Gastrocnemius medialis (tissue), 4 donors: ENCODE measurements at regions not wholly inside any gene's neighbourhood (a gene's known extent, or its start where the extent isn't known, plus 50 kb on each side); places are given as distances from the start of the nearest gene placed in this dataset.

ENCODE experiments used
- ATAC-seq, 2 donors: fragments of 150-250 bp; one replicate each; pipeline ENCODE4 v1.9.1; 2016
- DNase-seq, 2 donors: peaks; one replicate each; pipeline ENCODE4 v3.0.0-alpha.2; 2019
- H3K27ac ChIP-seq, 4 donors: fragments of 200-600 bp; sonication (generic); 1 replicate in 1 of 4; 2 replicates in 3 of 4; pipeline ENCODE4 v1.5.1; 2016 to 2018; ENCODE audit warnings: mild to moderate bottlenecking in 2 of 4, moderate library complexity in 1 of 4
- H3K27me3 ChIP-seq, 3 donors: fragments of 200-600 bp; sonication (generic) in 2 of 3; 1 replicate in 1 of 3; 2 replicates in 2 of 3; pipeline versions ENCODE4 v1.5.1 to v1.6.0; 2016 to 2019; ENCODE audit warnings: mild to moderate bottlenecking in 1 of 3, moderate library complexity in 1 of 3
- H3K36me3 ChIP-seq, 2 donors: fragments of 200-600 bp; sonication (generic) in 1 of 2; one replicate each; pipeline ENCODE4 v1.5.1; 2017 to 2018
- H3K4me1 ChIP-seq, 2 donors: fragments of 200-600 bp; sonication (generic) in 1 of 2; one replicate each; pipeline ENCODE4 v1.5.1; 2016 to 2017; ENCODE audit warnings: mild to moderate bottlenecking in 2 of 2
- H3K4me3 ChIP-seq, 4 donors: fragments of 200-600 bp; sonication (generic) in 3 of 4; 1 replicate in 1 of 4; 2 replicates in 3 of 4; pipeline ENCODE4 v1.5.1; 2016 to 2019; ENCODE audit warnings: mild to moderate bottlenecking in 2 of 4
- H3K9me3 ChIP-seq, 3 donors: fragments of 200-600 bp; sonication (generic) in 2 of 3; 1 replicate in 1 of 3; 2 replicates in 2 of 3; pipeline ENCODE4 v1.5.1; 2016 to 2019
- CTCF ChIP-seq, 5 experiments: fragments of 450-650 bp in 3 of 5; fragments of 200-600 bp in 2 of 5; sonication (generic) in 2 of 5; IDR thresholded peaks in 4 of 5; conservative IDR thresholded peaks in 1 of 5; 1 replicate in 4 of 5; 2 replicates in 1 of 5; pipeline ENCODE4 v1.5.1; 2016 to 2019; ENCODE audit warnings: antibody characterized with exemption in 5 of 5, mild to moderate bottlenecking in 3 of 5, moderate library complexity in 3 of 5
- POLR2A ChIP-seq, 2 donors: fragments of 450-650 bp; IDR thresholded peaks; one replicate each; pipeline ENCODE4 v1.6.1; 2017; ENCODE audit warnings: antibody characterized with exemption in 2 of 2, mild to moderate bottlenecking in 2 of 2, moderate library complexity in 2 of 2
- in situ Hi-C, 4 donors: fragments of 200-750 bp; cut with MboI; loops; one replicate each; pipeline versions ENCODE4 v1.15.0 to v1.8.0; 2017; ENCODE audit warnings: low sequenced_read_pairs in 4 of 4
- intact Hi-C: fragments of 100-400 bp; cut with DNase I; formaldehyde crosslinking; loops from one replicate; pipeline ENCODE4 v1.15.1; 2023; ENCODE audit warnings: low total_unique reads

- Histone ChIP-seq H3K4me1 (no peaks in the 10 kb centered on the region), H3K27ac (no peak overlapping the region), H3K27me3 (no peaks in the 10 kb centered on the region), H3K36me3 (no peaks in the 10 kb centered on the region), H3K4me3 (no peak overlapping the region), H3K9me3 (no peaks in the 10 kb centered on the region)
- ATAC-seq (no peak), DNase-seq (no peak)
- TF ChIP-seq POLR2A (IDR thresholded peaks at IDR 0.05) (no peak), CTCF (IDR thresholded peaks at IDR 0.05 in 4 of 5, conservative IDR thresholded peaks at IDR 0.05 in 1 of 5) (no peak)
- intact Hi-C loops, result no loop called here
- in situ Hi-C loops, result loop anchor here in 1 of 4 donors (25.0 kb wide), 1 partner anchor 517 kb away; no protein-coding TSS in a partner anchor
Observed at GRCh38 chrX:79079477-79079876, 65.0 kb upstream of the GPR174 start.

- Histone ChIP-seq H3K27ac (no peak overlapping the region), H3K4me3 (no peak overlapping the region), H3K4me1 (no peaks in the 10 kb centered on the region), H3K9me3 (no peaks in the 10 kb centered on the region), H3K36me3 (no peaks in the 10 kb centered on the region), H3K27me3 (no peaks in the 10 kb centered on the region)
- TF ChIP-seq POLR2A (IDR thresholded peaks at IDR 0.05) (no peak), CTCF (IDR thresholded peaks at IDR 0.05 in 4 of 5, conservative IDR thresholded peaks at IDR 0.05 in 1 of 5) (no peak)
- in situ Hi-C loops, result loop anchor here in 1 of 4 donors (25.0 kb wide), 1 partner anchor 518 kb away; no protein-coding TSS in a partner anchor
- intact Hi-C loops, result loop anchor here (10.0 kb wide), 1 partner anchor 525 kb away; no protein-coding TSS in a partner anchor
- DNase-seq (no peak), ATAC-seq (no peak)
Observed at GRCh38 chrX:79080141-79080540, 64.3 kb upstream of the GPR174 start.

GRCh38 chrX:79081895-79082512 is 62.5 kb upstream of the GPR174 start:
- Histone ChIP-seq H3K27ac (no peak overlapping the region), H3K4me1 (no peaks in the 10 kb centered on the region), H3K36me3 (no peaks in the 10 kb centered on the region), H3K4me3 (no peak overlapping the region), H3K27me3 (no peaks in the 10 kb centered on the region), H3K9me3 (no peaks in the 10 kb centered on the region)
- in situ Hi-C loops, result loop anchor here in 1 of 4 donors (25.0 kb wide), 1 partner anchor 520 kb away; no protein-coding TSS in a partner anchor
- peak in 4 of 5 experiments; percentile 7 to 55 (median 42) for TF ChIP-seq CTCF (IDR thresholded peaks at IDR 0.05 in 4 of 5, conservative IDR thresholded peaks at IDR 0.05 in 1 of 5)
- no peak for TF ChIP-seq POLR2A (IDR thresholded peaks at IDR 0.05)
- DNase-seq (no peak), ATAC-seq (no peak)
- intact Hi-C loops, result loop anchor here (10.0 kb wide), 1 partner anchor 527 kb away; no protein-coding TSS in a partner anchor

- DNase-seq (no peak), ATAC-seq (no peak)
- Histone ChIP-seq H3K4me3 (no peak overlapping the region), H3K9me3 (no peaks in the 10 kb centered on the region), H3K36me3 (no peaks in the 10 kb centered on the region), H3K4me1 (no peaks in the 10 kb centered on the region), H3K27ac (no peak overlapping the region), H3K27me3 (no peaks in the 10 kb centered on the region)
- TF ChIP-seq CTCF (IDR thresholded peaks at IDR 0.05 in 4 of 5, conservative IDR thresholded peaks at IDR 0.05 in 1 of 5) (no peak), POLR2A (IDR thresholded peaks at IDR 0.05) (no peak)
- intact Hi-C loops (loop anchor here (10.0 kb wide), 1 partner anchor 528 kb away; no protein-coding TSS in a partner anchor), in situ Hi-C loops (loop anchor here in 1 of 4 donors (25.0 kb wide), 1 partner anchor 521 kb away; no protein-coding TSS in a partner anchor)
Observed at GRCh38 chrX:79082899-79083298, 61.6 kb upstream of the GPR174 start.
